ENCODE measurements at regions not wholly inside any gene's neighbourhood (a gene's known extent, or its start where the extent isn't known, plus 50 kb on each side); places are given as distances from the start of the nearest gene placed in this dataset.

DNA sequence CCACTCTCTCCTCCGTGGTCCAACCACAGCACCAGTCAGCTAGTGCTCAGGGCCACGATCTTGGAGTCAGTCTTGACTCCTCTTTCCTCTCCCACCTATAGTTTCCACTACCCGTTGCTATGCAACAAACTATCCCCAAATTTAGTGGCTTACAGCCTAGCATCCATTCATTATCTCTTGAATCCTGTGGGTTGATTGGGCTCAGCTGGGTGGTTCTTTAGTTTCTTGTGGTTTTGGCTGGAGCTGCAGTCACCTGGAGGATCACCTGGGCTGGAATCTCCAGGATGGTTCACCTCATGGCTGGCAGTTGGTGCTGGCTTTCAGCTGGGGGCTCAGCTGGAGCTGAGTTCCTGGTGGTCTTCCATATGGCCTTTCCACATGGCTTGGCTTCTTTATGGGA is 149.9 kb downstream of the ASB1 start:
- H3K4me1 ChIP-seq (ENCODE audit: control insufficient read depth in 4 of 4, insufficient read depth in 4 of 4, low read length in 3 of 4) = no peaks in the 10 kb centered on the region
- H3K9ac ChIP-seq (ENCODE audit: low read depth in 1 of 2, low read length in 2 of 2) = no peak overlapping the region
- H3K27ac ChIP-seq (ENCODE audit: low read depth in 1 of 2, low read length in 2 of 2) = no peak overlapping the region
- WGBS = 58% methylated on average over 3 of the region's 3 CpGs
- no peaks in the 10 kb centered on the region for H3K9me3 ChIP-seq (ENCODE audit: control insufficient read depth in 4 of 4, low read length in 3 of 4)
- no peaks in the 10 kb centered on the region for H3K36me3 ChIP-seq (ENCODE audit: control insufficient read depth in 4 of 4, insufficient read depth in 3 of 4, low read depth in 1 of 4, low read length in 3 of 4)
- no peak for TF ChIP-seq FOXA2 (IDR thresholded peaks at IDR 0.05)
- TF ChIP-seq FOXA1 (IDR thresholded peaks at IDR 0.05) = no peak
- TF ChIP-seq JUND (IDR thresholded peaks at IDR 0.05) = no peak
- TF ChIP-seq, protein P1, sequence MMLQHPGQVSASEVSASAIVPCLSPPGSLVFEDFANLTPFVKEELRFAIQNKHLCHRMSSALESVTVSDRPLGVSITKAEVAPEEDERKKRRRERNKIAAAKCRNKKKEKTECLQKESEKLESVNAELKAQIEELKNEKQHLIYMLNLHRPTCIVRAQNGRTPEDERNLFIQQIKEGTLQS (IDR thresholded peaks at IDR 0.05) = no peak
- no peak for TF ChIP-seq YY1 (IDR thresholded peaks at IDR 0.05)
- TF ChIP-seq RAD21 (IDR thresholded peaks at IDR 0.05) = no peak
- TF ChIP-seq GABPA (IDR thresholded peaks at IDR 0.05 in 1 of 2, conservative IDR thresholded peaks at IDR 0.05 in 1 of 2) = no peak
- TF ChIP-seq, protein P2, sequence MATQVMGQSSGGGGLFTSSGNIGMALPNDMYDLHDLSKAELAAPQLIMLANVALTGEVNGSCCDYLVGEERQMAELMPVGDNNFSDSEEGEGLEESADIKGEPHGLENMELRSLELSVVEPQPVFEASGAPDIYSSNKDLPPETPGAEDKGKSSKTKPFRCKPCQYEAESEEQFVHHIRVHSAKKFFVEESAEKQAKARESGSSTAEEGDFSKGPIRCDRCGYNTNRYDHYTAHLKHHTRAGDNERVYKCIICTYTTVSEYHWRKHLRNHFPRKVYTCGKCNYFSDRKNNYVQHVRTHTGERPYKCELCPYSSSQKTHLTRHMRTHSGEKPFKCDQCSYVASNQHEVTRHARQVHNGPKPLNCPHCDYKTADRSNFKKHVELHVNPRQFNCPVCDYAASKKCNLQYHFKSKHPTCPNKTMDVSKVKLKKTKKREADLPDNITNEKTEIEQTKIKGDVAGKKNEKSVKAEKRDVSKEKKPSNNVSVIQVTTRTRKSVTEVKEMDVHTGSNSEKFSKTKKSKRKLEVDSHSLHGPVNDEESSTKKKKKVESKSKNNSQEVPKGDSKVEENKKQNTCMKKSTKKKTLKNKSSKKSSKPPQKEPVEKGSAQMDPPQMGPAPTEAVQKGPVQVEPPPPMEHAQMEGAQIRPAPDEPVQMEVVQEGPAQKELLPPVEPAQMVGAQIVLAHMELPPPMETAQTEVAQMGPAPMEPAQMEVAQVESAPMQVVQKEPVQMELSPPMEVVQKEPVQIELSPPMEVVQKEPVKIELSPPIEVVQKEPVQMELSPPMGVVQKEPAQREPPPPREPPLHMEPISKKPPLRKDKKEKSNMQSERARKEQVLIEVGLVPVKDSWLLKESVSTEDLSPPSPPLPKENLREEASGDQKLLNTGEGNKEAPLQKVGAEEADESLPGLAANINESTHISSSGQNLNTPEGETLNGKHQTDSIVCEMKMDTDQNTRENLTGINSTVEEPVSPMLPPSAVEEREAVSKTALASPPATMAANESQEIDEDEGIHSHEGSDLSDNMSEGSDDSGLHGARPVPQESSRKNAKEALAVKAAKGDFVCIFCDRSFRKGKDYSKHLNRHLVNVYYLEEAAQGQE (IDR thresholded peaks at IDR 0.05) = no peak
- no peak for TF ChIP-seq SP1 (IDR thresholded peaks at IDR 0.05)
- TF ChIP-seq, protein P3, sequence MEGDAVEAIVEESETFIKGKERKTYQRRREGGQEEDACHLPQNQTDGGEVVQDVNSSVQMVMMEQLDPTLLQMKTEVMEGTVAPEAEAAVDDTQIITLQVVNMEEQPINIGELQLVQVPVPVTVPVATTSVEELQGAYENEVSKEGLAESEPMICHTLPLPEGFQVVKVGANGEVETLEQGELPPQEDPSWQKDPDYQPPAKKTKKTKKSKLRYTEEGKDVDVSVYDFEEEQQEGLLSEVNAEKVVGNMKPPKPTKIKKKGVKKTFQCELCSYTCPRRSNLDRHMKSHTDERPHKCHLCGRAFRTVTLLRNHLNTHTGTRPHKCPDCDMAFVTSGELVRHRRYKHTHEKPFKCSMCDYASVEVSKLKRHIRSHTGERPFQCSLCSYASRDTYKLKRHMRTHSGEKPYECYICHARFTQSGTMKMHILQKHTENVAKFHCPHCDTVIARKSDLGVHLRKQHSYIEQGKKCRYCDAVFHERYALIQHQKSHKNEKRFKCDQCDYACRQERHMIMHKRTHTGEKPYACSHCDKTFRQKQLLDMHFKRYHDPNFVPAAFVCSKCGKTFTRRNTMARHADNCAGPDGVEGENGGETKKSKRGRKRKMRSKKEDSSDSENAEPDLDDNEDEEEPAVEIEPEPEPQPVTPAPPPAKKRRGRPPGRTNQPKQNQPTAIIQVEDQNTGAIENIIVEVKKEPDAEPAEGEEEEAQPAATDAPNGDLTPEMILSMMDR (IDR thresholded peaks at IDR 0.05; ENCODE audit: low read depth, low read length, missing input control) = no peak
- TF ChIP-seq, protein P4, sequence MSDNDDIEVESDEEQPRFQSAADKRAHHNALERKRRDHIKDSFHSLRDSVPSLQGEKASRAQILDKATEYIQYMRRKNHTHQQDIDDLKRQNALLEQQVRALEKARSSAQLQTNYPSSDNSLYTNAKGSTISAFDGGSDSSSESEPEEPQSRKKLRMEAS (IDR thresholded peaks at IDR 0.05) = no peak
- no peak overlapping the region for H3K4me3 ChIP-seq (ENCODE audit: low read depth in 1 of 3, low read length in 3 of 3)
- H3K27me3 ChIP-seq (ENCODE audit: control insufficient read depth in 4 of 4, insufficient read depth in 4 of 4, low read length in 3 of 4) = no peaks in the 10 kb centered on the region
- DNase-seq (ENCODE audit: low spot score) = no peak

DNA sequence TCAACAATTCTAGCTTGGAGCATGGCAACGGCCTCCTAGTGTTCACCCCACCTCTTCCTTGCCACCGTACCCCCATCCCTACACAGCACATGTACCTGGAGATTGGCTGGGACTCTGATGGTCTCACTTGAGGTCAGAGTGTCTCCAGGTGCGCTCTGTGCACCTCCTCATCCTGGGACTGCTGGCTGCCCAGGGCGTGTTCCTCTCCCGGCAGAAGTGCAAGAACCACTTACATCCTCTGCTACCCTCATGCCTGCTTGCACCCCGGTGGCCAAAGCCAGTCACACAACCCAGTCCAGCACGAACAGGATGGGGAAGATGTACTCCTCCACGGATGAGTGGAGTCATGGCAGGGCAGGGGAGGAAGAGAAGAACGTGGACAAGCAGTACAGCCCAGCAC is 151.5 kb downstream of the ASB1 start:
- H3K4me1 ChIP-seq (ENCODE audit: control insufficient read depth in 4 of 4, insufficient read depth in 4 of 4, low read length in 3 of 4) = no peaks in the 10 kb centered on the region
- DNase-seq (ENCODE audit: low spot score) = no peak

DNA sequence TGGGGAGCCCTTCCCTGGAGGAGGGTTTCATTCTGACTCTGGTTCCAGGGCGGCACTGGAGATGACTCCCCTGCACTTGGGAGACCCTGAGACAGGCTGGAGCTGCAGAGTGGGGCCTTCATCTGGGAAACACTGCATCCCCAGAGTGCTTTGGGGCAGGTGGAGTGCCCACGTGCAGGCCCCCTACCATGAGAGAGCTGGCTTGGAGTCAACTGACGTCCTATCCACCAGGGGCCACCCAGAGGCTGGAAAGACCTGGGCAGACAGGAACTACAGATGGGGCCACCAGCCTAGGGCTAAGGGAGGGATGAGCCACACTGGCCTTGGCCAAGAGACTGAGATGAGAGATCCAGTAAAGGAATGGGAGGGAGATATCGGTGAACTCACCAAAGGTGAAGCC is 153.8 kb downstream of the ASB1 start:
- no peak for DNase-seq (ENCODE audit: low spot score)
- Histone ChIP-seq H3K4me3 (ENCODE audit: low read depth in 1 of 3, low read length in 3 of 3) (no peak overlapping the region), H3K4me1 (ENCODE audit: control insufficient read depth in 4 of 4, insufficient read depth in 4 of 4, low read length in 3 of 4) (no peaks in the 10 kb centered on the region), H3K9ac (ENCODE audit: low read depth in 1 of 2, low read length in 2 of 2) (no peak overlapping the region), H3K27me3 (ENCODE audit: control insufficient read depth in 4 of 4, insufficient read depth in 4 of 4, low read length in 3 of 4) (no peaks in the 10 kb centered on the region), H3K27ac (ENCODE audit: low read depth in 1 of 2, low read length in 2 of 2) (no peak overlapping the region), H3K36me3 (ENCODE audit: control insufficient read depth in 4 of 4, insufficient read depth in 3 of 4, low read depth in 1 of 4, low read length in 3 of 4) (no peaks in the 10 kb centered on the region), H3K9me3 (ENCODE audit: control insufficient read depth in 4 of 4, low read length in 3 of 4) (no peaks in the 10 kb centered on the region)
- WGBS = 80% methylated on average over 4 of the region's 4 CpGs
- TF ChIP-seq HNF4G (IDR thresholded peaks at IDR 0.05) (no peak), HNF4A (conservative IDR thresholded peaks at IDR 0.05) (no peak), SP1 (IDR thresholded peaks at IDR 0.05) (no peak), TAF1 (conservative IDR thresholded peaks at IDR 0.05) (no peak), FOXA2 (IDR thresholded peaks at IDR 0.05) (no peak)
- TF ChIP-seq, protein P3 (IDR thresholded peaks at IDR 0.05; ENCODE audit: low read depth, low read length, missing input control) = no peak
- TF ChIP-seq, protein P1 (IDR thresholded peaks at IDR 0.05) = no peak
- TF ChIP-seq, protein P5, sequence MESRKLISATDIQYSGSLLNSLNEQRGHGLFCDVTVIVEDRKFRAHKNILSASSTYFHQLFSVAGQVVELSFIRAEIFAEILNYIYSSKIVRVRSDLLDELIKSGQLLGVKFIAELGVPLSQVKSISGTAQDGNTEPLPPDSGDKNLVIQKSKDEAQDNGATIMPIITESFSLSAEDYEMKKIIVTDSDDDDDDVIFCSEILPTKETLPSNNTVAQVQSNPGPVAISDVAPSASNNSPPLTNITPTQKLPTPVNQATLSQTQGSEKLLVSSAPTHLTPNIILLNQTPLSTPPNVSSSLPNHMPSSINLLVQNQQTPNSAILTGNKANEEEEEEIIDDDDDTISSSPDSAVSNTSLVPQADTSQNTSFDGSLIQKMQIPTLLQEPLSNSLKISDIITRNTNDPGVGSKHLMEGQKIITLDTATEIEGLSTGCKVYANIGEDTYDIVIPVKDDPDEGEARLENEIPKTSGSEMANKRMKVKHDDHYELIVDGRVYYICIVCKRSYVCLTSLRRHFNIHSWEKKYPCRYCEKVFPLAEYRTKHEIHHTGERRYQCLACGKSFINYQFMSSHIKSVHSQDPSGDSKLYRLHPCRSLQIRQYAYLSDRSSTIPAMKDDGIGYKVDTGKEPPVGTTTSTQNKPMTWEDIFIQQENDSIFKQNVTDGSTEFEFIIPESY (IDR thresholded peaks at IDR 0.05) = no peak

More for the DNA sequence above, 151.5 kb downstream of the ASB1 start:
- H3K27me3 ChIP-seq (ENCODE audit: control insufficient read depth in 4 of 4, insufficient read depth in 4 of 4, low read length in 3 of 4) = no peaks in the 10 kb centered on the region
- H3K9ac ChIP-seq (ENCODE audit: low read depth in 1 of 2, low read length in 2 of 2) = no peak overlapping the region
- no peaks in the 10 kb centered on the region for H3K9me3 ChIP-seq (ENCODE audit: control insufficient read depth in 4 of 4, low read length in 3 of 4)
- H3K4me3 ChIP-seq (ENCODE audit: low read depth in 1 of 3, low read length in 3 of 3) = no peak overlapping the region
- TF ChIP-seq FOXA2 (IDR thresholded peaks at IDR 0.05) (no peak), GABPA (IDR thresholded peaks at IDR 0.05 in 1 of 2, conservative IDR thresholded peaks at IDR 0.05 in 1 of 2) (no peak), SP1 (IDR thresholded peaks at IDR 0.05) (no peak), NR2F2 (IDR thresholded peaks at IDR 0.05) (no peak), YY1 (IDR thresholded peaks at IDR 0.05) (no peak)
- 58% methylated on average over 9 of the region's 9 CpGs for WGBS
- H3K27ac ChIP-seq (ENCODE audit: low read depth in 1 of 2, low read length in 2 of 2) = no peak overlapping the region
- no peaks in the 10 kb centered on the region for H3K36me3 ChIP-seq (ENCODE audit: control insufficient read depth in 4 of 4, insufficient read depth in 3 of 4, low read depth in 1 of 4, low read length in 3 of 4)
